ENCODE measurements at regions not wholly inside any gene's neighbourhood (a gene's known extent, or its start where the extent isn't known, plus 50 kb on each side); places are given as distances from the start of the nearest gene placed in this dataset.

DNA sequence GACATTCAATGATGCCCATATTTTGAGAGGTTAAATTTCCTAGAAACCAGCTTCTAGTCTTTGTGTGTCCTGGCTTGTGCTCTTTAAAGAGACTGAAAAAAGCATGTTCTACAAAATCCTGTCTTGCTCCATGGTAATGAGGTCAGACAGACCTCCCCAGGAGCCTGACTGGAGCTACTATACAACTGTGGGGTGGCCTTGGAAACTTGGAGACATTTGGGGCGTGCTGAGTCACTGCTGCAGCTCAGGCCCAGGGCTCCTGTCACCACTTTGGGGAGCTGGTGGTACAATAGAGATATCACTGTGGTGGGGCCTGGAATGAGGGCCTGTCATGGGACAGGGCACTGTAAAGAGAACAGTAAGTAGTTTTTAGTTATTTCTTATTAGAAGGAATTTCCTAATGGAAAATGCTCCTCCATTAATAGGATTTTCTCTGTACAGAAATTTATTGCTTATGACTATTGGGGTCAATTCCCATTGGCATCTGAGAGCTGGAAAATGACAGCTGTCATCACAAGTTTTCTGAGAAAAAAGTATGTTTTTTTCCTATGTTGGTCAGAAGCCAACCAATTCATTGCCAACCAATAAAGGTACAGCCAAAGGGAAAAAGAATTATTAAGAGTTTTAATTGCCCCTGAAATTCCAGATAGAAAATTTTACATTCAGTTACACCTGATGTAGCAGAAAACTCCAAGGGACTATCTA lies 207.4 kb upstream of the JADE1 start:
- peak in 7 of 8 experiments; percentile 6 to 67 (median 46) for ATAC-seq (replicated peaks in 6 of 8)
- 17 to 80% methylated on average over 1 of the region's 1 CpG; no CpG with 5 or more reads in 8 of the 10 experiments for WGBS, 10 experiments
- no peak overlapping the region for H3K27ac ChIP-seq
- H3K4me1 ChIP-seq (replicated peaks in 1 of 2): peaks cover 0 to 19% of the 10 kb centered on the region in 2 donors
- no peak overlapping the region for H3K4me3 ChIP-seq
- in situ Hi-C loops (cut with MboI; ENCODE audit: low pct_unique_long_range_greater_than_20kb in 2 of 9, low sequenced_read_pairs in 9 of 9, unreplicated experiment in 9 of 9): no loop called here

DNA sequence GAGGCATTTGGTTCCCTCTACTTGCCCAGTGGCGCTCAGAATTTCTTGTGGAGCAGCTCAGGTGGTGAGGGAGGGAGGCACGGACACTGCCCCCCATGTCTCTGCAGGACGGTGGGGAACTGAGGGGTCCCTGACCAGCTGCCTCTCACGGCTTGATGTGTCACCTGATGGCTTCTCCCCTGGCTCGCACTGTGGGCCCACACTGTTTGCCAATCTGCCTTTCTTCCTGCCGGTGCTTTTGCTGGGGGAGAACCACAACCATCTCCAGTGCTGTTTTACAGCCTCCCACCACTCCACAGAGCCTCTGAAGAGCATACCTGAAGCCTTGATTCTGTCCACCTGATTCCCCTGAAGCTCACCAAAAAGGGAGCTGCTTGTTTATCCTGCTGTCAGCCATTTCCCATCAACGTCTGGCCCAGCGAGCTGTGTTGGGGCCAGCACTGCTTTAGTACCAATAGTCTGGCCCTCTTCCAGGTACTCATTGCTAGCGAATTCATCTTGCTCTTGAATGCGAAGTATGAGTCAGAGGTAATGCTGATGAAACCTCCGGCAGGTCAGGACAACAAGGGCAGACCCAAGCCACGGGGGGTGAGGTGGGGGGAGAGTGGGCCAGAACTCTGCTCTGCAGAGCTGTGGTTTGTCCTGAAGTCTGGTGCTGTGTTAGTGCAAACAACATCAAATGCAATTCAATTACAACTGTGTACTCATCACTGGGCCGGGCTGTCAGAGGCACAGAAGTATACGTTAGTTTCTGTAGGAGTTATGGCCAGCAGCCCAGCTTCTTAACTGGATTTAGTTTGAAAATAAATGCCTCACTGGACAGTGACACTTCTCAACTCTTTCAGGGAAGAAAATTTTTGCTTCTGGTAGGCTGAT lies 208.3 kb upstream of the JADE1 start:
- Histone ChIP-seq H3K4me3 (no peak overlapping the region), H3K4me1 (replicated peaks in 1 of 2) (peaks cover 0 to 20% of the 10 kb centered on the region in 2 donors), H3K27ac (peak overlapping the region in 1 of 2 donors; percentile 32)
- 18 to 90% (median 64%) methylated on average over 1 to 7 of the region's 14 CpGs; no CpG with 5 or more reads in 2 of the 10 experiments for WGBS, 10 experiments
- ATAC-seq (replicated peaks in 6 of 8): peak; percentile 76 to 92 (median 86)
- in situ Hi-C loops (cut with MboI; ENCODE audit: low pct_unique_long_range_greater_than_20kb in 2 of 9, low sequenced_read_pairs in 9 of 9, unreplicated experiment in 9 of 9): no loop called here

DNA sequence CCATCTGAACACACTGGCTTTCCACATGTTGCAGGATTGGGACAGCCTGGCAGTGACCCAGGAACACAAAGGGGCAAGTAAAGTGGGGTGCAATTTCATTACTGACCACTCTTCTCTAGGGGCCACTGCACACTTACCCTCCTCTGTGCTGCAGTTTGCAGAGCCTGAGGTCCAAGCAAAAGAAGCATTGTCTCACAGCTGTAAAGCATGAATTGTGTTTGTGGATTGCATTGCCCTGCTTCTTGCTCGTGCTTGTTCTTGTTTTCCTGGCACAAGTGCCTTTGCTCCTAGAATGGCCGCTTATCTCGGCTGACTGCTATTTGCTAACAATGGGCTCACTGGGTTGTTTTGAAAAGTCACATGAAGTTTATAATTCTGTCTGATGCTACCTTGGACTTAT lies 209.1 kb upstream of the JADE1 start:
- no peak overlapping the region for H3K4me3 ChIP-seq
- peaks cover 0 to 20% of the 10 kb centered on the region in 2 donors for H3K4me1 ChIP-seq (replicated peaks in 1 of 2)
- in situ Hi-C loops (cut with MboI; ENCODE audit: low pct_unique_long_range_greater_than_20kb in 2 of 9, low sequenced_read_pairs in 9 of 9, unreplicated experiment in 9 of 9): no loop called here
- peak in 1 of 8 experiments; percentile 24 for ATAC-seq (replicated peaks in 6 of 8)
- H3K27ac ChIP-seq: no peak overlapping the region
- WGBS, 10 experiments: 70 to 93% (median 78%) methylated on average over 3 of the region's 3 CpGs; no CpG with 5 or more reads in 5 of the 10 experiments

DNA sequence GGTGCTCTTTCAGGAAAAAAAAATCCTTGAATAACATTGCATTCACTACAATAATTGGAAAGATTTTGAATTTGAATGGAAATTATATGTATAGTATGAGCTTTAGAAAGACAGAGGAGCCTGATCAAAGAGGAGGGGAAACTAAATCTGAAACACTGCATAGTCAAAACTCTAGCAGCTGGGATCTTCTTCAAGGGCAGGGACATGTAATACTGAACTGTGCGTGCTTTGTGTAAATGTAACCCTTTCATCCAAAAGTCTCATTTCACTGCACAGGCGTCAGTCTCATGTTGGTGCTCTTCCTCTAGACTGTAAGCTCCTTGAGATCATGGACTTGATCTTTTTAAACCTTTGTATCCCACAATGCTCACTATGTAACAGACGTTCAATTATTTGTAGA lies 212.0 kb upstream of the JADE1 start:
- in situ Hi-C loops (cut with MboI; ENCODE audit: low pct_unique_long_range_greater_than_20kb in 2 of 9, low sequenced_read_pairs in 9 of 9, unreplicated experiment in 9 of 9): no loop called here

DNA sequence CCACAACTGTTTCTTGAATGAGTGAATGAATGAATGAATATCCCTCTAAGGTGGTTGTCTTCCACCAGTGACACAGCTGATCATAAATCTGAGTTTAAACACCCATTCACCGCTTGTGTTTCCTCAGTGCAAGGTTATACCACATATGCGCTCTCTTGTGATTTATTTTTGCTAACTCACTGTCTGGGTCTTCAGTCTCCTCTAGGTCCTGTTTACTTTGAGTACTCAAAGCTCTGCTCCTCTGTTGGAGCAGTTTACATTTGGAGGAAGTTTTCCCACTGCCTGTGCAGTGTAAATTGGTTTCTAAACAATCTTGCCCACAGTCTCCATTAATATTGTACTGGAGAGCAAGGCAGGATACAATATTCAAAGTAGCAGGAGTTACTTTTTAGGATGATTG lies 212.6 kb upstream of the JADE1 start:
- 80 to 100% (median 86%) methylated on average over 1 to 2 of the region's 2 CpGs; no CpG with 5 or more reads in 3 of the 10 experiments for WGBS, 10 experiments
- in situ Hi-C loops (cut with MboI; ENCODE audit: low pct_unique_long_range_greater_than_20kb in 2 of 9, low sequenced_read_pairs in 9 of 9, unreplicated experiment in 9 of 9): no loop called here
- no peak overlapping the region for H3K4me3 ChIP-seq
- no peak overlapping the region for H3K27ac ChIP-seq
- peaks cover 0 to 16% of the 10 kb centered on the region in 2 donors for H3K4me1 ChIP-seq (replicated peaks in 1 of 2)
- ATAC-seq (replicated peaks in 6 of 8): peak in 2 of 8 experiments; percentile 6 to 20

More for the DNA sequence above, 212.0 kb upstream of the JADE1 start:
- peak in 1 of 8 experiments; percentile 65 for ATAC-seq (replicated peaks in 6 of 8)
- Histone ChIP-seq H3K27ac (no peak overlapping the region), H3K4me3 (no peak overlapping the region), H3K4me1 (replicated peaks in 1 of 2) (peaks cover 0 to 16% of the 10 kb centered on the region in 2 donors)
- WGBS, 10 experiments: 20 to 100% (median 89%) methylated on average over 1 to 3 of the region's 3 CpGs; no CpG with 5 or more reads in 3 of the 10 experiments

DNA sequence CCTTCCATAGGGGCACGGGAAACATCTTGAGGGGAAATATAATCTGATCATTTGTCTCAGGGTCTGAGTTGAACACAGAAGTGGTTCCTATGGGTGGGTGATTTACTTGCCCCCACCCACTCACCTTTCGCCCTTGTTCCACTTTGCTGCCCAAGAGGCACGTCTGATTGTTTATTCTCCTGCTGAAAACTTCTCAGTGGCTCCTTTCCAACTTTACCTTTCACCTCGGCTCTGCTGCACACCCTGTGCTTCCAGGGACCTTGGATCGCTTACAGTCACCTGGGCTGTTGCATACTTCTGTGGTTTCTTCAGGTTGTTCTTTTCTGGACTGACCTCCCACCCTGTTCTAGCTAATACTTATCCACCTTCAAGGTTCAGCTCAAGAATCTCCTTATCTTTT lies 213.4 kb upstream of the JADE1 start:
- H3K4me3 ChIP-seq: no peak overlapping the region
- 60 to 100% (median 82%) methylated on average over 1 to 5 of the region's 5 CpGs for WGBS, 10 experiments
- ATAC-seq (replicated peaks in 6 of 8): no peak
- H3K27ac ChIP-seq: no peak overlapping the region
- H3K4me1 ChIP-seq (replicated peaks in 1 of 2): peaks cover 0 to 12% of the 10 kb centered on the region in 2 donors
- in situ Hi-C loops (cut with MboI; ENCODE audit: low pct_unique_long_range_greater_than_20kb in 2 of 9, low sequenced_read_pairs in 9 of 9, unreplicated experiment in 9 of 9): no loop called here

DNA sequence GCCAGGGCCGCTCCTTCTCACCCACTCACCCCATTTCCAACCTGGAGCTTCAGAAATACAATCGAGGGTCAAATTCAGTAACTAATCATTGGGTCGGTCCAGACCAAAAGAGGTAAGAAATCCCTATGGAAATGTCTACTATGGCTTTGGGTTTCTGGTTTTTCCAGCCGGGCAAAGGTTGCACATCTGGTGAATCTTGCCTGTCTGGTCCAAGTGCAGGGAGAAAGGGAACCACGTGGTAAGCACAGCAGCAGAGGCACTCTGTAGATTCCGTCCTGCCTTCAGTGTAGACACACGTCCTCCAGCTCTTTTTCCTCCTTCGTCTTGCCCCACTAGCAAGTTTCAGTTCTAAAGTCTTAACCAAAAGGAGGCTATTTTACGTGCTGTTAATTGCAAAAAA lies 218.0 kb upstream of the JADE1 start:
- no peak for ATAC-seq (replicated peaks in 6 of 8)
- 35 to 97% (median 73%) methylated on average over 2 to 6 of the region's 9 CpGs for WGBS, 10 experiments
- H3K4me1 ChIP-seq (replicated peaks in 1 of 2): peaks cover 8 to 9% of the 10 kb centered on the region in 2 donors
- H3K4me3 ChIP-seq: no peak overlapping the region
- in situ Hi-C loops (cut with MboI; ENCODE audit: low pct_unique_long_range_greater_than_20kb in 2 of 9, low sequenced_read_pairs in 9 of 9, unreplicated experiment in 9 of 9): no loop called here
- H3K27ac ChIP-seq: no peak overlapping the region

DNA sequence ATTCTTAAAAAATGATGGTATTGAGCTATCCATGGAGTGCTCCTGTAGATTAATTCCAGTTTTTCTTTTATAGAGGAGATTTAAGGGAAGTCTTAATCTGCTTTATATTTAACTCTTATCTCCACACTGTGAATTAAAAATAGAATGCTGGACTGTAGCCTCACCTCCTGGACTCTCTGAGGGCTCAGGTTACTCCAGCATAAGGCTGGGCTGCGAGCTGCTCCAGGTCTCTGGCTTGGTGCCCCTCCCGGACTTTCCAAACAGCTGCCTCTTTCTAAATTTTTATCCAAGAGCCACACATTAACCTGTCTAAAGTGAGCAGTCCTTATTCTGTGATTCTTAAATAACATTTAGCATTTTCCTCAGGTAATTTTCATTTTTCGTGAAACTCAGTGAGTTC lies 218.7 kb upstream of the JADE1 start:
- Histone ChIP-seq H3K4me1 (replicated peaks in 1 of 2) (peaks cover 8 to 9% of the 10 kb centered on the region in 2 donors), H3K4me3 (no peak overlapping the region), H3K27ac (no peak overlapping the region)
- 31 to 100% (median 94%) methylated on average over 1 to 3 of the region's 3 CpGs; no CpG with 5 or more reads in 1 of the 10 experiments for WGBS, 10 experiments
- peak in 2 of 8 experiments; percentile 5 to 31 for ATAC-seq (replicated peaks in 6 of 8)
- in situ Hi-C loops (cut with MboI; ENCODE audit: low pct_unique_long_range_greater_than_20kb in 2 of 9, low sequenced_read_pairs in 9 of 9, unreplicated experiment in 9 of 9): no loop called here

DNA sequence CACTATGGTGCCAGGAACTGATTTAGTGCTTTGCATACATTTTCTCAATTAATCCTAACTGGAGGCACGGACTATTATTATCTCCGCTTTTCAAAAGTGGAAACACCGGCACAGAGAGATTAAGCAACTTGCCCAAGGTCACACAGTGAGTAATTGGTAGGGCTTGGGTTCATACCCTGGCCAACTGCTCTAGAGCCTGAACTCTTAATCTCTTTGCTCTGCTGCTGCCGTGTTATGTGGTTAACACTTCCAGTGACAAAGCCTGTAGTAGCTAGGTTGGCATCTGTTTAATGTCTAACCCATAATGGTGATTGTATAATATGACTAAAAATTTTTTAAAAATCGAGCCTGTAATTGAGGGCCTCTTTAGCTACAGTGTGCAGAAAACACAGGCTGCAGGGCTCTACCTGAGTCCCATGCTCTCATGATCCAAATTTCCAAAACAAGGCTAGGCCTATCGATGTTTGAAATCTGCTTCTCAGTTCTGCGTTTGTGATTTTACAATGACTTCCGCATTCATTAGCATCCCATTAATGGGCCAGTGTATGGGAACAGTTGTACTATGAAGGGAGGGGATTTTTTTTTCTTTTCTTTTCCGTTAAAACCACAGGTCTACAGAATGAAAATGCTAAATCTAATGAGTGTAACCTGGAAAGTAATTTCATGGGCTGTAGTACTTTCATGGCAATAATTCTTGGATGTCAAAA lies 219.3 kb upstream of the JADE1 start:
- Histone ChIP-seq H3K27ac (no peak overlapping the region), H3K4me3 (no peak overlapping the region), H3K4me1 (replicated peaks in 1 of 2) (peaks cover 8 to 9% of the 10 kb centered on the region in 2 donors)
- WGBS, 10 experiments: 50 to 84% (median 70%) methylated on average over 1 to 9 of the region's 9 CpGs; no CpG with 5 or more reads in 1 of the 10 experiments
- peak in 4 of 8 experiments; percentile 3 to 46 (median 34) for ATAC-seq (replicated peaks in 6 of 8)
- in situ Hi-C loops (cut with MboI; ENCODE audit: low pct_unique_long_range_greater_than_20kb in 2 of 9, low sequenced_read_pairs in 9 of 9, unreplicated experiment in 9 of 9): no loop called here

DNA sequence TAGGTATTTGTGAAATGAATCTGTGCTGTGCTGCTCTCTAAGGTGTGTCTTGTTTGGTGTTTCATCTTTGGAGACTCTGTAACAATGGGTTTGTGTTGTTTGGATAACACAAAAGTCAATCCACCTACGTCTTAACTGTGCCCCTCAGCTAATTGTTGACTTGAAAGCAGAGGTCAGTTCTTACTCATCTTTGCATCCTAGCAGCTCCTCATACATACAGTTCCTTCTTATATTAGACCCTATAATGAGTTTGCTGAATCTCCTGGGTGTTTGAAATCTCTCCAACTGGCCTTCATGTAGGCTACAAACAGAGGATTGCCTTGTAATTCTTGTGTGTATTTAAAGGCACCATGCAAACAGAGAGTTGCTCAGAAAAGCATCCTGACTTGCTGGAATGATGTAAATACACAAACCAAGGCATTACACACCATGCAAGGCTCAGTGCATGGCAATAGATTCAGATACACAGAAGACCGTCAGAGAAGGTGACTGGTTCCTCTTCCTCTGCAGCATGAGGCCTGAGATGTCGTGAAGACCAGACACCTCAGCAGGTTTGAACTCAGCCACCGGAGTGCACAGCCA lies 220.0 kb upstream of the JADE1 start:
- ATAC-seq (replicated peaks in 6 of 8): peak in 3 of 8 experiments; percentile 19 to 94 (median 59)
- Histone ChIP-seq H3K4me3 (no peak overlapping the region), H3K4me1 (replicated peaks in 1 of 2) (peaks cover 8 to 9% of the 10 kb centered on the region in 2 donors), H3K27ac (no peak overlapping the region)
- in situ Hi-C loops (cut with MboI; ENCODE audit: low pct_unique_long_range_greater_than_20kb in 2 of 9, low sequenced_read_pairs in 9 of 9, unreplicated experiment in 9 of 9): loop anchor here in 1 of 9 experiments (10.0 kb wide), 1 partner anchor 215 kb away; the partner anchor contains the start of gene JADE1
- WGBS, 10 experiments: 20 to 83% (median 65%) methylated on average over 1 to 4 of the region's 4 CpGs; no CpG with 5 or more reads in 3 of the 10 experiments

DNA sequence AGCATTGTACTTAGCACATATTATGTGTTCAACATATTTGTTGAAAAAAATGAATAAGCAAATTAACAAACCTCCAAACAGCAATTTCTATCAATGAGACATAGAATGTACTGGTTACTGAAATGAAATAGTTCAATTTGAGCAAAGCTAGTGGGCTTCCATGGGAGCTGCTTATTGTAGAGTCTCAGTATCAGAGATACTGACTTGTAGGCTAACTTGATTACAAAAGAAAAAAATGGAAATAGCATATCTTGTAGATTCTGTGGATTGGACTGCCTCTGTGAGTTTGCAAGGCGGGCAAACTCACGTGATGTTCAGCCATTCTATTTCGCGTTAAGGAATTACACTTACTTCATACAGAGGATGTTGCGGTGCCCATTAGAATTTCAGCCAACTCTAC lies 222.1 kb upstream of the JADE1 start:
- WGBS, 10 experiments: 80 to 100% (median 94%) methylated on average over 1 to 5 of the region's 5 CpGs; no CpG with 5 or more reads in 2 of the 10 experiments
- H3K4me3 ChIP-seq: no peak overlapping the region
- no peak overlapping the region for H3K27ac ChIP-seq
- peaks cover 8 to 9% of the 10 kb centered on the region in 2 donors for H3K4me1 ChIP-seq (replicated peaks in 1 of 2)
- ATAC-seq (replicated peaks in 6 of 8): no peak
- in situ Hi-C loops (cut with MboI; ENCODE audit: low pct_unique_long_range_greater_than_20kb in 2 of 9, low sequenced_read_pairs in 9 of 9, unreplicated experiment in 9 of 9): loop anchor here in 1 of 9 experiments (10.0 kb wide), 1 partner anchor 217 kb away; the partner anchor contains the start of gene JADE1
